Gastrocnemius medialis (tissue), 4 donors: ENCODE measurements at regions not wholly inside any gene's neighbourhood (a gene's known extent, or its start where the extent isn't known, plus 50 kb on each side); places are given as distances from the start of the nearest gene placed in this dataset.

Source experiments
- POLR2A ChIP-seq, 2 donors: fragments of 450-650 bp; IDR thresholded peaks; one replicate each; pipeline ENCODE4 v1.6.1; 2017; ENCODE audit warnings: antibody characterized with exemption in 2 of 2, mild to moderate bottlenecking in 2 of 2, moderate library complexity in 2 of 2
- TF ChIP-seq, protein P1 (sequence below), 5 experiments: fragments of 450-650 bp in 3 of 5; fragments of 200-600 bp in 2 of 5; sonication (generic) in 2 of 5; IDR thresholded peaks in 4 of 5; conservative IDR thresholded peaks in 1 of 5; 1 replicate in 4 of 5; 2 replicates in 1 of 5; pipeline ENCODE4 v1.5.1; 2016 to 2019; ENCODE audit warnings: antibody characterized with exemption in 5 of 5, mild to moderate bottlenecking in 3 of 5, moderate library complexity in 3 of 5

DNA sequence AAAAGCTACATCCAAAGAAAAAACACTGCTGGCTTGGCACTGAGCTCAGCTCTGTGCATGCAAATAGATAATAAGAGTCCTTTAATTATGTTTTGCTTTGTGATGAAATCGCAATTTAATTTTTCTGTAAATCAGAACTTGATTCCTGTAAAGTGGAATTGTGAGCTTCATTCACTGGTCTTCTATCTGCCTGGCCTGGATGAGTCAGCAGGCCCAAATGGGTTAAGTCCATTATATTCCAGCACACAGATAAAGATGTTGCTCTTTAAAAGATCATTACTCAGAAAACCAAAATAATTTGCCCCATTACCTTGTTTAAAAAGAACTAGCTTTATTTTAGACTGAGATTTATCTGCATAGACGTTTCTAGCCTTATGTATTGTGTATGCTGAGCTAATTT lies 90.4 kb downstream of the CARTPT start:
- TF ChIP-seq POLR2A (IDR thresholded peaks at IDR 0.05): no peak
- TF ChIP-seq, protein P1, sequence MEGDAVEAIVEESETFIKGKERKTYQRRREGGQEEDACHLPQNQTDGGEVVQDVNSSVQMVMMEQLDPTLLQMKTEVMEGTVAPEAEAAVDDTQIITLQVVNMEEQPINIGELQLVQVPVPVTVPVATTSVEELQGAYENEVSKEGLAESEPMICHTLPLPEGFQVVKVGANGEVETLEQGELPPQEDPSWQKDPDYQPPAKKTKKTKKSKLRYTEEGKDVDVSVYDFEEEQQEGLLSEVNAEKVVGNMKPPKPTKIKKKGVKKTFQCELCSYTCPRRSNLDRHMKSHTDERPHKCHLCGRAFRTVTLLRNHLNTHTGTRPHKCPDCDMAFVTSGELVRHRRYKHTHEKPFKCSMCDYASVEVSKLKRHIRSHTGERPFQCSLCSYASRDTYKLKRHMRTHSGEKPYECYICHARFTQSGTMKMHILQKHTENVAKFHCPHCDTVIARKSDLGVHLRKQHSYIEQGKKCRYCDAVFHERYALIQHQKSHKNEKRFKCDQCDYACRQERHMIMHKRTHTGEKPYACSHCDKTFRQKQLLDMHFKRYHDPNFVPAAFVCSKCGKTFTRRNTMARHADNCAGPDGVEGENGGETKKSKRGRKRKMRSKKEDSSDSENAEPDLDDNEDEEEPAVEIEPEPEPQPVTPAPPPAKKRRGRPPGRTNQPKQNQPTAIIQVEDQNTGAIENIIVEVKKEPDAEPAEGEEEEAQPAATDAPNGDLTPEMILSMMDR (IDR thresholded peaks at IDR 0.05 in 4 of 5, conservative IDR thresholded peaks at IDR 0.05 in 1 of 5): no peak
